AML-193 (cell line): ENCODE measurements at regions not wholly inside any gene's neighbourhood (a gene's known extent, or its start where the extent isn't known, plus 50 kb on each side); places are given as distances from the start of the nearest gene placed in this dataset.

ENCODE experiments used
- DNase-seq, 2 experiments: peaks; one replicate each; lab custom pipeline; 2025; lab: John Stamatoyannopoulos, UW

- DNase-seq, result no peak
Observed at GRCh38 chr5:52725808-52726207, 61.9 kb upstream of the ITGA1 start.

- DNase-seq, result no peak
Observed at GRCh38 chr5:52727020-52727419, 60.7 kb upstream of the ITGA1 start.

- no peak for DNase-seq
Observed at GRCh38 chr5:52727576-52727975, 60.1 kb upstream of the ITGA1 start.

- DNase-seq, result no peak
Observed at GRCh38 chr5:52728224-52728623, 59.5 kb upstream of the ITGA1 start.

GRCh38 chr5:52728686-52729085 lies 59.0 kb upstream of the ITGA1 start:
- DNase-seq, result no peak

- DNase-seq, result no peak
Observed at GRCh38 chr5:52731274-52732027, 56.3 kb upstream of the ITGA1 start.

GRCh38 chr5:52734557-52734956 lies 53.2 kb upstream of the ITGA1 start:
- DNase-seq, result no peak

GRCh38 chr5:52735139-52735538 lies 52.6 kb upstream of the ITGA1 start:
- DNase-seq, result no peak
